Spleen (tissue), 7 donors: ENCODE measurements at regions not wholly inside any gene's neighbourhood (a gene's known extent, or its start where the extent isn't known, plus 50 kb on each side); places are given as distances from the start of the nearest gene placed in this dataset.

Experiments used
- CTCF ChIP-seq, 11 experiments: fragments of 200-600 bp in 7 of 11; fragments of 450-650 bp in 4 of 11; sonication (generic) in 4 of 11; IDR thresholded peaks in 8 of 11; conservative IDR thresholded peaks in 3 of 11; 1 replicate in 7 of 11; 2 replicates in 4 of 11; pipeline versions ENCODE4 v1.4.0 to v1.8.0; 2016 to 2021; ENCODE audit warnings: antibody characterized with exemption in 11 of 11, inconsistent platforms in 4 of 11, mild to moderate bottlenecking in 1 of 11
- POLR2A ChIP-seq, 3 donors: fragments of 450-650 bp; IDR thresholded peaks; one replicate each; pipeline ENCODE4 v1.5.1; 2017; ENCODE audit warnings: antibody characterized with exemption in 3 of 3, mild to moderate bottlenecking in 1 of 3
- donor health status: DM: no; HTN: no; CAD: no; lungs with moderate emphysema.
- donor health status: DM: no; HTN: no; CAD: no.
- donor health status: DM: no; HTN: no; CAD: no.

GRCh38 chr18:29780816-29781215 lies 1261.7 kb downstream of the DSC3 start:
- TF ChIP-seq CTCF (IDR thresholded peaks at IDR 0.05 in 8 of 11, conservative IDR thresholded peaks at IDR 0.05 in 3 of 11) (no peak), POLR2A (IDR thresholded peaks at IDR 0.05) (no peak)
